ENCODE measurements at regions not wholly inside any gene's neighbourhood (a gene's known extent, or its start where the extent isn't known, plus 50 kb on each side); places are given as distances from the start of the nearest gene placed in this dataset.

DNA sequence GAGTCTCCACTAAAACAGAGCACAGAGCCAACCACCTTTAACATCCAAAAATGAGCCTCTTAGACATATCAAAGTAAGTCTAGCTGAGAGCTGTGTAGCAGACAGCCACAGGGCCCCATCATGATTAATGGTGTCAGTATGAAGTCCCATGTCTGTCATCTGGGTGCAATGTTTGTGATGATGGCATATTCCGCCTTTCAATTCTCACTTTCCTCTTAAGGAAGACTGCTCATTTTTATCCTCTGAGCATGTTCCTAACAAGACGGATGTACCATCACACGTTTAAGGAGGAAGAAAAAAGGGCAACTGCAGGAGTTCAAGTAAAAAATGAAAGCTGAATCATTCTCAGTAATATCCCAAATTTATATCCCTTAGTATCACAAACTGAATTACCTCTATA lies 85.8 kb upstream of the KCNMB2 start:
- DNase-seq (ENCODE audit: low read depth in 1 of 2, low spot score in 1 of 2) = no peak
- H3K36me3 ChIP-seq = no peaks in the 10 kb centered on the region
- no peak overlapping the region for H3K27ac ChIP-seq
- no peak for TF ChIP-seq CTCF (IDR thresholded peaks at IDR 0.05; ENCODE audit: low read depth, low read length)
- no peak overlapping the region for H3K4me3 ChIP-seq
- H3K4me1 ChIP-seq (ENCODE audit: low read depth) = peaks cover under 1% of the 10 kb centered on the region
- no peaks in the 10 kb centered on the region for H3K9me3 ChIP-seq (ENCODE audit: low read depth)
- H3K27me3 ChIP-seq = no peaks in the 10 kb centered on the region

DNA sequence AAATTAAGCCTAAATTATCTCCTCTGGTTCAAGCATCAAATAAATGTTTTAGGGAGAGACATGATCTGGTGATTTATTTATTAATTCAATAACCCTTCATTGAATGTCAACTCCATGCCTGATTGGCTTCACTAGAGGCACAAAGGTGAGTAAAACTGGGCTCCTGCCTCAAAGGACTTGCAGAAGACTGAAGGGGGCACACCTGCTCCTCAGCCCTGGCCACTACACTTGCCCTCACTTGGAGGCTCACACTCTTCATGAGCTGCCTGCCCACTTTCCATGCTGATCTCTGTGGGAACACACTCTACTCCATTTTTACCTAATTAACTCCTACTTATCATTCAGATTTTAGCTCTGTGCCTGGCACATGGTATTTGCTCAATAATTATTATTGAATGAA lies 84.4 kb upstream of the KCNMB2 start:
- Histone ChIP-seq H3K4me1 (ENCODE audit: low read depth) (no peaks in the 10 kb centered on the region), H3K36me3 (no peaks in the 10 kb centered on the region), H3K9me3 (ENCODE audit: low read depth) (no peaks in the 10 kb centered on the region), H3K4me3 (no peak overlapping the region), H3K27me3 (no peaks in the 10 kb centered on the region), H3K27ac (no peak overlapping the region)
- DNase-seq (ENCODE audit: low read depth in 1 of 2, low spot score in 1 of 2) = no peak
- TF ChIP-seq CTCF (IDR thresholded peaks at IDR 0.05; ENCODE audit: low read depth, low read length) = no peak

GRCh38 chr3:178454726-178455125 lies 81.5 kb upstream of the KCNMB2 start:
- no peaks in the 10 kb centered on the region for H3K9me3 ChIP-seq (ENCODE audit: low read depth)
- no peak for TF ChIP-seq CTCF (IDR thresholded peaks at IDR 0.05; ENCODE audit: low read depth, low read length)
- H3K4me3 ChIP-seq = no peak overlapping the region
- no peaks in the 10 kb centered on the region for H3K4me1 ChIP-seq (ENCODE audit: low read depth)
- H3K27ac ChIP-seq = no peak overlapping the region
- H3K27me3 ChIP-seq = no peaks in the 10 kb centered on the region
- peak in 1 of 2 donors; percentile 70 for DNase-seq (ENCODE audit: low read depth in 1 of 2, low spot score in 1 of 2)
- no peaks in the 10 kb centered on the region for H3K36me3 ChIP-seq

DNA sequence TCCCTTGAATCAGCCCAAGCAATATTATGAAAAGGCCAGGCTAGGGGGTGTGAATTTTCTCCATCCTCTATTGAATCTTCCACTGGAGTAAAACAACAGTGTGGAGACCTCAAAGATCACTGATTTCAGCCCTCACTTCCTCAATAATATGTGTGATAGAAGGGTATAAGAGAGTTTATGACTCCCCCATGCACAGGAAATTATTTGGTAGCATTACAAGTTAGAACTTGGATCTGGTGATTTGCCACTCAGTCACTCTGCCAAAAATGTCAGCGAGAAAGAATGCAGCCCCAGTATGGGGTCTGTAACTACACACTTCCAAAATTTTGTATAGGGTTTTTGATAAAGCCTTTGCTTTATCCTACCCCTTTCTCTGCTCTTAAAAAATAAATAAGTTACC lies 81.0 kb upstream of the KCNMB2 start:
- Histone ChIP-seq H3K4me3 (no peak overlapping the region), H3K36me3 (no peaks in the 10 kb centered on the region), H3K9me3 (ENCODE audit: low read depth) (no peaks in the 10 kb centered on the region), H3K27me3 (no peaks in the 10 kb centered on the region), H3K27ac (no peak overlapping the region), H3K4me1 (ENCODE audit: low read depth) (no peaks in the 10 kb centered on the region)
- peak in 1 of 2 donors; percentile 18 for DNase-seq (ENCODE audit: low read depth in 1 of 2, low spot score in 1 of 2)
- no peak for TF ChIP-seq CTCF (IDR thresholded peaks at IDR 0.05; ENCODE audit: low read depth, low read length)

GRCh38 chr3:178455946-178456345 lies 80.3 kb upstream of the KCNMB2 start:
- Histone ChIP-seq H3K9me3 (ENCODE audit: low read depth) (no peaks in the 10 kb centered on the region), H3K4me1 (ENCODE audit: low read depth) (no peaks in the 10 kb centered on the region), H3K27me3 (no peaks in the 10 kb centered on the region), H3K36me3 (no peaks in the 10 kb centered on the region), H3K27ac (no peak overlapping the region), H3K4me3 (no peak overlapping the region)
- DNase-seq (ENCODE audit: low read depth in 1 of 2, low spot score in 1 of 2) = no peak
- no peak for TF ChIP-seq CTCF (IDR thresholded peaks at IDR 0.05; ENCODE audit: low read depth, low read length)
